A549 (cell line): ENCODE measurements at regions not wholly inside any gene's neighbourhood (a gene's known extent, or its start where the extent isn't known, plus 50 kb on each side); places are given as distances from the start of the nearest gene placed in this dataset.

Experiments used
- EP300 ChIP-seq, 2 experiments: fragments of >200 bp; sonication (Bioruptor Twin); formaldehyde crosslinking; IDR thresholded peaks; 2 replicates in 1 of 2; 3 replicates in 1 of 2; pipeline ENCODE4 v1.6.1; 2016 to 2017
- ESRRA ChIP-seq: fragments of 150-350 bp; IDR thresholded peaks from 2 replicates; pipeline ENCODE4 v1.6.1; 2014; ENCODE audit warnings: mild to moderate bottlenecking, low read length, borderline replicate concordance
- HOXA7 ChIP-seq: fragments of 250-450 bp; sonication (Bioruptor Pico); IDR thresholded peaks from 2 replicates; pipeline ENCODE4 v1.5.0; 2020; ENCODE audit warnings: mild to moderate bottlenecking, moderate library complexity
- MYC ChIP-seq: IDR thresholded peaks from 2 replicates; pipeline ENCODE4 v1.6.1; 2012; ENCODE audit warnings: mild to moderate bottlenecking, inconsistent platforms, low read length, improper control_type of control experiment, borderline replicate concordance
- POLR2A ChIP-seq: IDR thresholded peaks from 2 replicates; pipeline ENCODE4 v1.6.1; 2012; ENCODE audit warnings: mild to moderate bottlenecking, low read length
- POLR2AphosphoS2 ChIP-seq: conservative IDR thresholded peaks from 2 replicates; pipeline ENCODE4 v1.6.1; 2012; ENCODE audit warnings: low read length, improper control_type of control experiment, inconsistent platforms
- RAD21 ChIP-seq, 2 experiments: fragments of >200 bp in 1 of 2; sonication (Bioruptor Twin) in 1 of 2; formaldehyde crosslinking in 1 of 2; IDR thresholded peaks in 1 of 2; conservative IDR thresholded peaks in 1 of 2; 2 replicates in 1 of 2; 3 replicates in 1 of 2; pipeline ENCODE4 v1.6.1; 2012 to 2018; ENCODE audit warnings: inconsistent platforms in 1 of 2
- RFX5 ChIP-seq: fragments of 450-650 bp; IDR thresholded peaks from 2 replicates; pipeline ENCODE4 v1.7.1; 2014; ENCODE audit warnings: antibody characterized with exemption, mild to moderate bottlenecking, moderate library complexity
- TP53 ChIP-seq: fragments of 250-450 bp; sonication (Bioruptor Pico); IDR thresholded peaks from 2 replicates; pipeline ENCODE4 v1.5.0; 2021; ENCODE audit warnings: mild to moderate bottlenecking, moderate library complexity
- TF ChIP-seq, protein P1 (sequence below): fragments of >200 bp; sonication (Bioruptor Twin); formaldehyde crosslinking; IDR thresholded peaks from 3 replicates; pipeline ENCODE4 v1.5.1; 2016
- TF ChIP-seq, protein P2 (sequence below): IDR thresholded peaks from 2 replicates; pipeline ENCODE4 v1.6.1; 2012; ENCODE audit warnings: low read depth, borderline replicate concordance

GRCh38 chr1:182149411-182149965 lies 88.0 kb upstream of the ZNF648 start:
- TF ChIP-seq RFX5 (no peak), POLR2A (no peak), MYC (no peak), RAD21 (conservative IDR thresholded peaks at IDR 0.05 in 1 of 2, IDR thresholded peaks at IDR 0.05 in 1 of 2) (no peak), POLR2AphosphoS2 (no peak), EP300 (IDR thresholded peaks at IDR 0.05) (no peak), HOXA7 (CRISPR knock-in tag) (no peak), TP53 (CRISPR knock-in tag) (no peak), ESRRA (no peak)
- TF ChIP-seq, protein P1, sequence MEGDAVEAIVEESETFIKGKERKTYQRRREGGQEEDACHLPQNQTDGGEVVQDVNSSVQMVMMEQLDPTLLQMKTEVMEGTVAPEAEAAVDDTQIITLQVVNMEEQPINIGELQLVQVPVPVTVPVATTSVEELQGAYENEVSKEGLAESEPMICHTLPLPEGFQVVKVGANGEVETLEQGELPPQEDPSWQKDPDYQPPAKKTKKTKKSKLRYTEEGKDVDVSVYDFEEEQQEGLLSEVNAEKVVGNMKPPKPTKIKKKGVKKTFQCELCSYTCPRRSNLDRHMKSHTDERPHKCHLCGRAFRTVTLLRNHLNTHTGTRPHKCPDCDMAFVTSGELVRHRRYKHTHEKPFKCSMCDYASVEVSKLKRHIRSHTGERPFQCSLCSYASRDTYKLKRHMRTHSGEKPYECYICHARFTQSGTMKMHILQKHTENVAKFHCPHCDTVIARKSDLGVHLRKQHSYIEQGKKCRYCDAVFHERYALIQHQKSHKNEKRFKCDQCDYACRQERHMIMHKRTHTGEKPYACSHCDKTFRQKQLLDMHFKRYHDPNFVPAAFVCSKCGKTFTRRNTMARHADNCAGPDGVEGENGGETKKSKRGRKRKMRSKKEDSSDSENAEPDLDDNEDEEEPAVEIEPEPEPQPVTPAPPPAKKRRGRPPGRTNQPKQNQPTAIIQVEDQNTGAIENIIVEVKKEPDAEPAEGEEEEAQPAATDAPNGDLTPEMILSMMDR = no peak
- TF ChIP-seq, protein P2, sequence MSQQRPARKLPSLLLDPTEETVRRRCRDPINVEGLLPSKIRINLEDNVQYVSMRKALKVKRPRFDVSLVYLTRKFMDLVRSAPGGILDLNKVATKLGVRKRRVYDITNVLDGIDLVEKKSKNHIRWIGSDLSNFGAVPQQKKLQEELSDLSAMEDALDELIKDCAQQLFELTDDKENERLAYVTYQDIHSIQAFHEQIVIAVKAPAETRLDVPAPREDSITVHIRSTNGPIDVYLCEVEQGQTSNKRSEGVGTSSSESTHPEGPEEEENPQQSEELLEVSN = no peak
